AG04450 (cell line): ENCODE measurements at regions not wholly inside any gene's neighbourhood (a gene's known extent, or its start where the extent isn't known, plus 50 kb on each side); places are given as distances from the start of the nearest gene placed in this dataset.

Source experiments
- CTCF ChIA-PET: fragments of 300-600, 350-600 bp; formaldehyde crosslinking; extraction: SDS; loops from one replicate; lab custom pipeline; 2022; ENCODE audit warnings: antibody characterized with exemption, inconsistent platforms; lab: Charles Lee
- POLR2A ChIA-PET: fragments of 350-600 bp; formaldehyde crosslinking; extraction: SDS; loops from one replicate; lab custom pipeline; 2021; ENCODE audit warnings: antibody characterized with exemption, inconsistent platforms; lab: Yijun Ruan, JAX
- DNase-seq: peaks from one replicate; pipeline ENCODE4 v3.0.0-alpha.2; 2011; ENCODE audit warnings: low read depth, low spot score
- H3K27ac ChIP-seq: one replicate; pipeline ENCODE4 v1.5.1; 2012; ENCODE audit warnings: low read depth, low read length, control low read depth
- H3K27me3 ChIP-seq: one replicate; pipeline ENCODE4 v1.6.0; 2012; ENCODE audit warnings: low read length; ENCODE audit not compliant: control insufficient read depth, insufficient read depth
- H3K4me3 ChIP-seq: 2 replicates; pipeline ENCODE4 v1.5.1; 2011; ENCODE audit warnings: mild to moderate bottlenecking, low read depth, low read length, control low read depth
- H3K9me3 ChIP-seq: 2 replicates; pipeline ENCODE4 v1.5.1; 2012; ENCODE audit warnings: low read length; ENCODE audit not compliant: control insufficient read depth, insufficient read depth
- TF ChIP-seq, protein P1 (sequence below): IDR thresholded peaks from 2 replicates; pipeline ENCODE4 v1.5.1; 2011; ENCODE audit warnings: low read depth, low read length, control low read depth, inconsistent platforms

DNA sequence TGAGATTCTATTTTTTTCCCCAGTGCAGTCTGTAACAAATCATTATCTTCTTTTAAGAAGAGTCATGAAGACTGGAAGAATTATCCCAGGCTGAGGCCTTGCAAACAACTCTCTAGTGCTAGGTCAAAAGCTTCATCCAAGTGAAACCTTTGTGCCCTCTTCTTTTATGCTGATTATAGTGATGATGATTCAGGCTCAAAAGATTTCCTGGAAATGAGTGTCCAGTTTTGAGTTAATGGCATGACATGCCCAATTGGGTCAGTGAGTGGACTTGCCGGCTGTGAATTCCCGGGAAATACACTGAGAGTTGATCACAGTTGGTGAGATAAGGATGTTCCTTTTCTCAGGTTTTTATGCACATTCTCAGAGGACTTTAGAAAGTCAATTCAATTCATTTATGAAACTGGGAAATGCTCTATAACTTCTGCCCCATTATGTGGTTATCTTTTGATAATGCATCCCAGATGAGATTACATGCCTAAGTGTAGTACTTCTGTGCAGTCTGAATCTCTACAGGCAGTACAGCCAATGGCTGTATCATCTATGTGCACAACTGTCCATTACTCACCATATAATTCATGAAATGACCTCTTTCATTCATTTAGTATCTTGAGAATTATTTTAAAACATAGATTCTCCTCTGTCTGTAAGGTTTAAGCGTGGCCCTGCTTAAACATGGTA, 66.2 kb downstream of the S1PR1 start:
- ChIA-PET POLR2A (no interaction called here), CTCF (interaction anchor here (0.5 to 3.1 kb wide), 4 partner anchors 15 to 73 kb away, joined by 4 to 12 read pairs (median 10); no protein-coding TSS in a partner anchor)
- no peak for DNase-seq
- TF ChIP-seq, protein P1, sequence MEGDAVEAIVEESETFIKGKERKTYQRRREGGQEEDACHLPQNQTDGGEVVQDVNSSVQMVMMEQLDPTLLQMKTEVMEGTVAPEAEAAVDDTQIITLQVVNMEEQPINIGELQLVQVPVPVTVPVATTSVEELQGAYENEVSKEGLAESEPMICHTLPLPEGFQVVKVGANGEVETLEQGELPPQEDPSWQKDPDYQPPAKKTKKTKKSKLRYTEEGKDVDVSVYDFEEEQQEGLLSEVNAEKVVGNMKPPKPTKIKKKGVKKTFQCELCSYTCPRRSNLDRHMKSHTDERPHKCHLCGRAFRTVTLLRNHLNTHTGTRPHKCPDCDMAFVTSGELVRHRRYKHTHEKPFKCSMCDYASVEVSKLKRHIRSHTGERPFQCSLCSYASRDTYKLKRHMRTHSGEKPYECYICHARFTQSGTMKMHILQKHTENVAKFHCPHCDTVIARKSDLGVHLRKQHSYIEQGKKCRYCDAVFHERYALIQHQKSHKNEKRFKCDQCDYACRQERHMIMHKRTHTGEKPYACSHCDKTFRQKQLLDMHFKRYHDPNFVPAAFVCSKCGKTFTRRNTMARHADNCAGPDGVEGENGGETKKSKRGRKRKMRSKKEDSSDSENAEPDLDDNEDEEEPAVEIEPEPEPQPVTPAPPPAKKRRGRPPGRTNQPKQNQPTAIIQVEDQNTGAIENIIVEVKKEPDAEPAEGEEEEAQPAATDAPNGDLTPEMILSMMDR, result no peak
- Histone ChIP-seq H3K9me3 (no peaks in the 10 kb centered on the region), H3K4me3 (no peak overlapping the region), H3K27ac (no peak overlapping the region), H3K27me3 (peaks cover 11% of the 10 kb centered on the region)

DNA sequence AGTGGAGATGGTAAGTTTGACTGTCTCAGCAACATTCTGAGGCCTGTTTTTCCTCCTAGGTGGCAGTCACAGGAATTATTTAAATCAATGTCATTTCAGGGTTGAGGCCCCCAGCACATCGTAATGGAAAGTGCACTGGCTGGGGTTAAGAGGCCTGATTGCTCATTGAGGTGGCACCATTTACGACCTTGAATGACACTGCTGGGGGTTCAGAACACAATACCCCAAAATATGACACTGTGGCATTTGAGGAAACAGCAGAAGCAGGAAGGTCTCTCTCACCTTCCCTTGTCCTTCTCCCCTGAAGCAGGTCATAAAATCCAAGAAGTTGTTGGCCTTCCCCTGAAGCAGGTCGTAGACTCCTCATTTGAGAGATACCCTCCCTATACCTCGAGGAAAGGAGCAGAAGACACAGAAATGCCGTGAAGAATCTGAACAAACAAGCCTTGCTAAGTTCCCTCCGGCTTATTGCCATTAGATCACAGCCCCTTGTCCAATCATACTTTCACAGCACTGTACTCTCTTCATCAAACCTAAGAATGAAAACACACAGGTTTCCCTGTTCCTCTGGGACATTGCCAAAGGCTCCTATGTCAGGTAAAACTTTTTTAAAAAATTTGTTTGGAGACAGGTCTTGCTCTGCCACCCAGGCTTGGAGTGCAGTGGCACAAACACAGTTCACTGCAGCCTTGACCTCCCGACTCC, 71.3 kb downstream of the S1PR1 start:
- ChIA-PET POLR2A (no interaction called here), CTCF (interaction anchor here (1.7 to 3.6 kb wide), 14 partner anchors 9 to 130 kb away, joined by 3 to 99 read pairs (median 16); no protein-coding TSS in a partner anchor)
- Histone ChIP-seq H3K27ac (no peak overlapping the region), H3K27me3 (peaks cover 35% of the 10 kb centered on the region), H3K9me3 (no peaks in the 10 kb centered on the region), H3K4me3 (no peak overlapping the region)
- TF ChIP-seq, protein P1, result no peak
- DNase-seq, result no peak

DNA sequence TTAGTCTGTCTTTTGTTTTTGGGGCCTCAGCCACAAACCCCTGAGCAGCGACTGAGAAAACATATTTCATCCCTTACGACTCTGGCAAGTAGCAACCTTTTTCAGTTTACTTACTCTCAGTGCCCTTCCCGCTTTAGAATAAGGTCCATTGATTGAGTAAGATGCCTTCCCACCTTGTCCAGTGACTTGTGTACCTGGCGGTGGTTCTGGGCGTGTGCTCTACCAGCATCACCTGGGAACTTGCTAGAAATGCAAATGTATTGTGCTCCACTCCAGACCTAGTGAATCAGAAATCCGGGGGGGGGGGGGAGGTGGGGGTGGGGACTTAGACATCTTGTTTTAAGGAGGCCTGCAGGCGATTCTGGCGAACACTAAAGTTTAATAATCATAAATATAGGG, 72.1 kb downstream of the S1PR1 start:
- Histone ChIP-seq H3K27me3 (peaks cover 38% of the 10 kb centered on the region), H3K27ac (no peak overlapping the region), H3K9me3 (no peaks in the 10 kb centered on the region), H3K4me3 (no peak overlapping the region)
- TF ChIP-seq, protein P1, result no peak
- POLR2A ChIA-PET, result no interaction called here
- no peak for DNase-seq
- CTCF ChIA-PET, result interaction anchor here (0.6 to 3.4 kb wide), 43 partner anchors 9 to 1619 kb away, joined by 3 to 99 read pairs (median 5); no protein-coding TSS in a partner anchor

DNA sequence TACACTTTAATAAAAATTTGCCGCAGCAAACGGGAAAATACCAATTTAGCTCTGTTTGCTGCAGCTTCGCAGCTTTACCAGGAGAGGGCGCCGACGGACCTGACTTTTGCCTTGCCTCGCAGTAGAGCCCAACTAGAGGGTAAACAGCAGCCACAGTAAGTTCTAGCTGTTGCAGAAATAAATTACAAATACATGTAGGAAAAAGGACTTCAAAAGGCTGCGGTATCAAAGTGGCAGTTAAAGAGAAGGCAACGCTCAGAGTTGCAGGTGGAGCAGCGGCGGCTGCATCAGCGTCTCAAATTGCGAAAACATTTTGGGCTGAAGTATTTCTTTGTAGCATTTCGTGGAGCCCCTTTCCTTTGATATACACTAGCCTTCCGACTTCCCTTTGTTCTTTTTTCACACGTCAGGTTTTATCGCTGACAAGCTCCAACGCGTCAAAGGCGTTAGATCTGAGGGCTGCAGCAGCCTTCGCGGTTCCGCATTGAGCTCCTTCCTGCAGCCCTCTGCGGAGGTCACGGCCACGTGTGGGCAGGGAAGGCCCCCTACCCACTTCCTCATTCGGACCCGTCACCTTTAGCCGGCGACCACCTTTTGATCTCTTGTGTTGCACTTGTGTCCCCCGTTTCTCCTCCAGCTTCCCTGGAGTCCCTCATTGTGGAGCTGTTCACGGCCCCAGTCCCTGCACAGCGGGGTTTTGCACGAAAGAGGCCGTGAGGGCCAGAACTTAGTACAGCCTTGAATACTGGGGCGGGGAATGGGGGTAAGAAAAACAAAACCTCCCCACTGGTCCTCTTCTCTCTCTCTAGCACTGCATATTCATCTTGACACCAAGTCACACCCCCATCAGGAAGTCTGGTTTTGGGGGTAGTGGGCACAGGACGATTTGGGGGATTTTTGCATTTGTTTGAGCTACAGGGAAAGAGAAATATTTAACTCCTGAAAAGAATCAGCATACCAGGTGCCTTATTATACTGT, 72.8 kb downstream of the S1PR1 start:
- Histone ChIP-seq H3K27me3 (peaks cover 39% of the 10 kb centered on the region), H3K27ac (no peak overlapping the region), H3K4me3 (peak overlapping the region; percentile 29), H3K9me3 (no peaks in the 10 kb centered on the region)
- TF ChIP-seq, protein P1, result peak; percentile 89
- no peak for DNase-seq
- POLR2A ChIA-PET, result no interaction called here
- CTCF ChIA-PET, result interaction anchor here (0.5 to 3.4 kb wide), 49 partner anchors 8 to 1619 kb away, joined by 3 to 99 read pairs (median 4); no protein-coding TSS in a partner anchor
